Fibroblast of peridontal ligament (primary cell): ENCODE measurements at regions not wholly inside any gene's neighbourhood (a gene's known extent, or its start where the extent isn't known, plus 50 kb on each side); places are given as distances from the start of the nearest gene placed in this dataset.
"Not testable (repeated sequence)": the region's sequence is repeated elsewhere in the genome, so short reads cannot be mapped to it uniquely, and the experiment has no call there.

Source experiments
- DNase-seq: peaks from one replicate; pipeline ENCODE4 v3.0.0-alpha.2; 2010; ENCODE audit errors: extremely low read depth

GRCh38 chr1:238912148-238912547 is 474.2 kb upstream of the CHRM3 start:
- no peak for DNase-seq

DNA sequence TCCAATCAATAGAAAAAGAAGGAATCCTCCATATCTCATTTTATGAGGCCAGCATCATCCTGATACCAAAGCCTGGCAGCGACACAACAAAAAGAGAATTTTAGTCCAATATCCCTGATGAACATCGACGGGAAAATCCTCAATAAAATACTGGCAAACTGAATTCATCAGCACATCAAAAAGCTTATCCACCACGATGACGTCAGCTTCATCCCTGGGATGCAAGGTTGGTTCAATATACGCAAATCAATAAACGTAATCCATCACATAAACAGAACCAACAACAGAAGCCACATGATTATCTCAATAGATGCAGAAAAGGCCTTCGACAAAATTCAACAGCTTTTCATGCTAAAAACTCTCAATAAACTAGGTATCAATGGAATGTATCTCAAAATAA is 483.6 kb upstream of the CHRM3 start:
- not testable (repeated sequence) for DNase-seq

- no peak for DNase-seq
Measured at GRCh38 chr1:238900334-238900865, 486.0 kb upstream of the CHRM3 start.

DNA sequence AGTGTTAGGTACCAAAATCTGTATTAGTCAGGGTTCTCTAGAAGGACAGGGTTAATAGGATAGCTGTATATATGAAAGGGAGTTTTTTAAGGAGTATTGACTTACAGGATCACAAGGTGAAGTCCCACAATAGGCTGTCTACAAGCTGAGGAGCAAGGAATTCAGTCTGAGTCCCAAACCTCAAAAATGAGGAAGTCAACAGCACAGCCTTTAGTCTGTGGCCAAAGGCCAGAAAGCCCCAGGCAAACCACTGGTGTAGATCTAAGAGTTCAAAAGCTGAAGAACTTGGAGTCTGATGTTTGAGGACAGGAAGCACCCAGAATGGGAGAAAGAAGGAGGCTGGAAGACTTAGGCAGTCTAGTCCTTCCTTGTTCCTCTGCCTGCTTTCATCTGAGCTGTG is 487.5 kb upstream of the CHRM3 start:
- DNase-seq = no peak

DNA sequence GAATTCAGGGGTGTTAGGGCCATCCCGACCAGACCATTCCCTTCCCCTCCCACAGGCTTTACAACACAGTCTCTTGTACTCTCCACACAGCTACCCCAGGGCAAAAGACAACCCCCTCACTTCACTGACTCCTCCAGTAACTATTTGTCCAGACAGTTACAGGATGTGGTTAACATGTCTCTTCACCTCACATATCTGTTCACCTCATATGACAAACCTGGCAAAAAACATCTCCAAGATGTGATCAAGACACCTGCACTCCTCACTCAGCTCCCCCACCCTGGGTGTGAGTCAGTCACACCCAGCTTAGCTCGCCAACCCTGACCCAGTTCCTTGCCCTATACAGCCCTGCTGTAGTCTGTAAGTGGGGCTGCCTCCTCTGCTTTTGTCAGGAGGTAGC is 490.5 kb upstream of the CHRM3 start:
- DNase-seq = no peak

DNA sequence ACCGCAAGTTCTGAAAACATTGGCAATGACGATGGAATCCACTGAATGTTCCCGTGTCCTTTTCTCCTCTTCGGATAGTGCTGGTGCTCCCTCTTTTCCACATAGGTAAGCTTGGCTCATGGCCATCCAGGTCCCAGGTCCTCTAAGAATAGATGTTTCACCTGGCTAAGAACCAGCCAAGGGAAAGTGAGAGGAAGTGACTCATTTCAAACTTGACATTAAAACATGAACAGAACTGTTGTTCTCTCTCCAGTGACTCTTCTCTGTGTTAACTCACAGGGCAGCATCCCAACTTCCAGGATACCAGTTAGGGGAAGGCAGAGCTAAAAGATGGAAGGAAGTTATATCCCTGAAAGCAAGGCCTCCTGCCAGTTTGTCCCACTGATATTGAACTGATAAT is 493.8 kb upstream of the CHRM3 start:
- no peak for DNase-seq

DNA sequence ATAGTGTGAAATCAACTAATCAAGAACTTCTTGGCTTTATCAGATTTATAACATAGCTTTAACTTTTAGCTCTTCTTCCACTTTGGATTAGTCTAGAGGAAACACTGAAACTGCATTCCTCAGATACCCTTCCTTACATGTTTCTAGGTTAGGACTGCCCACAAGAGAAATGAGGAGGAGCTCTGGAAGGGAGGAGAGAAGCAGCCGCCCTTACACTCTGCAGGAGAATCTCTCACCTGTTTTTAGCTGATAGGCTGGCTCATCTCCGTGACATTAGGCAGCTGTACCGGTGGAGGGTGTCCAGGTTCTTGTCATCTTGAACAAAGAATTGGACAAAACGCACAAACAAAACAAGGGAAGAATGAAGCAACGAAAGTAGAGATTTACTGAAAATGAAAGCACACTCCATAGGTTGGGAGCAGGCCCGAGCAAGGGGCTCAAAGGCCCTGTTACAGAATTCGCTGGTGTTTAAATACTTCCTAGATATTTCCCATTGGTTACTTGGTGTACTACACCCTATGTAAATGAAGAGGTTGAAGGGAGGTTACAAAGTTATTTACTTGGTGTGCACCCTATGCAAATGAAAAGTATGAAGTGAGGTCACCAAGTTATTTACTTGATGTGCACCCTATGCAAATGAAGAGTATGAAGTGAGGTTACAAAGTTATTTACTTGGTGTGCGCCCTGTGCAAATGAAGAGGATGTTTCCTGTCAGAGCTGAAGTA is 524.9 kb upstream of the CHRM3 start:
- DNase-seq = no peak

DNA sequence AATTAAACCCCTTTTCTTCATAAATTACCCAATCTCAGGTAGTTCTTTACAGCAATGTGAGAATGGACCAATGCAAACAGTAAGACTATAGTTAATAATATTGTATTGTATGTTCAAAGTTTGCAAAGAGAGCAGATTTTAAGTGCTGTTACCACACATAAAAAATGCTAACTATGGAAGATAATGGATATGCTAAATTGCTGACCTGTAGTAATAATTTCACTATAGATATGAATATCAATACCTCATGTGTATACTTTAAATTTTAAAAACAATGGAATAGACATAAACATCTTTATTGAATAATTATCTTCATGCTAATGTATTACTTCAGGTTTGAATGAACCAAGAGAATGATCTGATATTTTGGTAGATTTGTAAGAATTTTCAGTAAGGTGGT is 552.4 kb upstream of the CHRM3 start:
- DNase-seq = no peak

- no peak for DNase-seq
Measured at GRCh38 chr1:238832106-238832505, 554.3 kb upstream of the CHRM3 start.

DNA sequence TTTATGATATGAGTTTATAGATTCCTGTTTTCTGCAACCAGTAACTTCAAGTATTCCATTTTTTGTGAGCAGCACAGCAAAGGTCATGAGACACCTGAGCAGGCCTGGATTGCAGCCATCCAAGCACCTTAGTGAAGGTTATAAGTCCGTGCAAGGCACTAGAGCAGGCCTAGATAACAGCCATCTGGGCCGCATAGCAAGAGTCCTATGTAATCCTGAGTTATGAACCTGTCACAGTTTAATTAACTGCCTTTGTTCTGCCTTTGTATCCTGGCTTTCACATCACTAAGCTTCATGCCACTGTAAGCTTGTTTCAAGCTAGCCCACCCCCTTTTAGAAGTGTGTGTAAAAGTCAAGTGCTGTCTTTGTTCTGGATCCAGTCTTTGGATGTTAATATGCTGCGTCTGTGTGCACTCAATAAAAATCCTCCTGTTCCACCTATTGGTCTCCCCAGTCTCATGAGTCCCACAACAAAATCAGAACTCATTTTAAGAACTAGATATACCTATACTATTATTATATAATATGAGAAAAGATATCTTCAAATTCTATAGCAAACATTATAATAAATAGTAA is 556.2 kb upstream of the CHRM3 start:
- no peak for DNase-seq

DNA sequence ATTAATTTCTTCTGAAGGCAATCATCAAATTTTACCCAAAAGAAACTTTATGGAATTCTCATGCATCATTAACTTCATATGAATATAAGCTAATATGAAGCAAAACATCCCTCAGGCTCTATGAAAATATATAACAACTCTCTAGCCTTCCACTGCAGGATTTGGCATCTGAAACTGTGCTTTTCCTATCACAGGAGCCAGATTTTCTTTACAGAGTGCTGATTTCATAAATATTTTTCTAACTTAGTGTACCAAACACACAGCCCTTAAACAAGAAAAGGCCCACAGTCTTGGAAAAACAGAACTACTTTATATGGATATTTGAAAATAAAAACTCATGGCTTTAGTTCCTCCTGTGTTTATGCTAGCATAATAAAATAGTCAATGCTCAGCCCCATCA is 559.5 kb upstream of the CHRM3 start:
- DNase-seq = no peak

DNA sequence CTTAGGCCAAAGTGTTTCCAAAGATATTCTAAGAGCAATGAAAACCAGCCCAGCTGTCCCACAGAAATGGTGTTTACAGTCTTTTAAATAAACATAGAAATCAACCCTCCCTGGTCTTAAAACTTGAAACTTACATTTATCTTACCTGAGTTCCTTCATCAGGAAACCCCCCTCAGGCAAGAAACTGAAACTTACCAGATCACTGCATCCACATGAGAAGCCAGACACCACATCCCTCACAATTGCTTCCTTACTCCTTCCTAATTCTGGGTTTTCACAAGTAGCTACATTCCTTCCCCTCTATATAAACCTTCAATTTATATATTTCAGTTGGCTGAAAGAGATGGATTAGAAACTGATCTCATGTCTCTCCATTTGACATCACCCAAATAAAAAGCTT is 563.0 kb upstream of the CHRM3 start:
- no peak for DNase-seq

DNA sequence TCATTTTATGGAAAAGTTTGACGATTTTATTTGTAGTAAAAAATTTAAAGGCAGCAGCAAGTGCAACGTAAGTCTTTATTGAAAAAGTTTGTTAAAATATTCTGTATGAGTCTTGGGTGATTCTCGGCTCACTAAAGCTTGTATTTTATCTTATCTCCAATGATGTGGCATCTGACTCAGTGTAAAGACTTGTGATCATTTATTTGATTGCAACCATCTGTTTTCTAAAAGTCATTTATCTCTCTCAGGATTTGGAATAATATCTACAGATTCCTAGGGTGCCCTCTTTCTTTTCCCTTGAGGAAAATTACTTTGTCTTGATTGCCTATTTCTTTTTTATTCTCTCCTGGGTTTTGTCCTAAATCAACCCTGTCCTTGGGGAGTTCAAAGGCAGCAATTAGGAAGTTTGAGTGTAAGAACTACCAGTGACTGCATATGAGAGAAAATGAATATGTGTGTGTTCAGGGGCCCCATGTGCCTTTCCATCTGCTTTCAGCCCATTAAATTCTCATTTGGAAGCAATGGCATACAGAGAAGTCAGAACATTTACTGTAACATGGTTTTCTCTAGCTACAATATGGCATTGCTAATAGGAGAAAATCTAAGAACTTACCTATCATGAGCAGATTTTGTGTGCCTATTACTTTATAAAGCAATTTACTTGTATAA is 575.0 kb upstream of the CHRM3 start:
- peak; percentile 3 for DNase-seq

- DNase-seq = no peak
Measured at GRCh38 chr1:238790882-238791281, 595.5 kb upstream of the CHRM3 start.

DNA sequence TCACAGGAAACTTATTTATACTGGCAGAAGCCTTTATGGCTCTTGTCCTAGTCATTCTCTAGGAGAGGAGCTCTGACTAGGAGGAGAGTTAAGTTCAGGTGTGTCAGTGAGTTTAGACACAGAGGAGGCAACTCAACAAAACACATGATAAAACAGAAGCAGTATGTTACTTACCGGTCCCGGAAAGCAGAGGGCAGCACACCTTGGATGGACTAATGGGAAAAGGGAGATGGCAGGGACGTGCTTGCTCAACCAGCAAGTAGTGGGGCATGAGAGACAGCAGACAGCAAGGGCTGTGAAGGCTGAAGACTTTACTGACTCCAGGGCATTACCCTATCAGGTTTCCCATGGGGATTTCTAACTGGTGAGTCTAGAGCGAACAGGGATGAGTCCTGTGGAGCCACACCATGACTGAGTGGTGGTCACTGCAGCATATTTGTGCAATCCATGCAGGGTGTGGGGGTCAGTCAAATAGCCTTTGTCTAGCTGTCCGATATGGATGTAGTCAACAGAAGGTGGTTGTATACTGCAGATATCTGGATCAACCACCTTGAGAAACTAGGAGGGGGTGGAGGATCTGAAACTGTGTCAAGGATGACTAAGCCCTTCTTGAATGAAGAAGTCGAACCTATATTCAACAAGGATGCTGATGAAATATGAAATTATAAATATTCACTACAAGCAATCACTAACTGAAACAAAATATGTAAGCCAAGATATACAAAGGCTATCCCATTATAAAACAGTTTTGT is 596.3 kb upstream of the CHRM3 start:
- no peak for DNase-seq

GRCh38 chr1:238787471-238787870 is 598.9 kb upstream of the CHRM3 start:
- DNase-seq = no peak

- DNase-seq = no peak
Measured at GRCh38 chr1:238783633-238784032, 602.7 kb upstream of the CHRM3 start.

DNA sequence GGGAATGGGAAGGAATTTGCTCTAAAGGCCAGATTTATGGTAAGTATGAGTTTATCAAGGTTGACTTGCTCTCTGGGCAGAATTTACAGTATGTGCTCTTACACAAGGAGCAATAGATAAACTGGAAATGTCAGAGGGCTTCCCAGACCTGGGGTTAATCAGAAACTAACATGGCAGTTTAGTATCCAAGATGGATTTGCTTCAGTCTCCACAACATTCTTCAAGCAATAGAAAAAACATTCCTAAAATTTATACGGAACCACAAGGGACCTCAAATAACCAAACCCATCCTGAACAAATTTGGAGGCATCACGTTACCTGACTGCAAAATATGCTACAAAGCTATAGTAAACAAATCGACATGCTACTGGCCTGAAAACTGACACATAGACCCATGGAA is 606.7 kb upstream of the CHRM3 start:
- DNase-seq = peak; percentile 5

DNA sequence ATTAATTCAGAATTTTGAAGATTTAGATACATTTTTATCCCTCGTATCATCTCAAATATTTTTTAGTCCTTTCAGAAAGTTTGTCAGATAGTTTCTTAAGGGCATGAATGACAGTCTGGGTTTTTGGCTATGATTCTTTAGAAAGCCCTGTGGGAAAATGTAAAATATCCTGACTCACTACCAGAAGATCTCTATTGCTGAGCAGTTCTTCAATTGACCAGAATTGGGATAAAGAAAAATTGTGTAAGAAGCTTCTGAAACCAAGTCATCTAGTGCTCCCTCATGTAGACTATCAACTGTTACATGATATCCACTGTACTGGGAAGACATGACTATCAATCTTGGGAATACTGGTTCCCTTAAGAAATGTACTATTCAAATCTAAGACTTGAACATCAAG is 608.3 kb upstream of the CHRM3 start:
- DNase-seq = peak; percentile 30

- DNase-seq = peak; percentile 13
Measured at GRCh38 chr1:238777551-238777950, 608.8 kb upstream of the CHRM3 start.

DNA sequence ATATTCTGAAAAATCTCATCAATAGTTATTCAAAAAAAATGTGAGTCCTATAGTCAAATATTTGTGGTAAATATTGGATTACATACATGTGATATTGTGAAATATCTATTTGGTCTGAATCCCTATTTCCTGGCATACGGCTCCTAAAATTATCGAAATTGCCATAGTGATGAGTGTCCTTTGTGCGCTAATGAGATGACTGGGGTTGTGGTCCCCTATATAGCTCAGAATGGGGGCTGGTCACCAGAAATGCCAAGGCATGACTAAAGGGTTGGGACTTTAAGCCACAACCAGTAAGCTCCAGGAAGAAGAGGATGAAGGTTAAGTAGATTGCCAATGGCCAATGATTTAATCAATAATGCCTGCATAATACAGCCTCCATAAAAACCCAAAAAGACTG is 610.2 kb upstream of the CHRM3 start:
- no peak for DNase-seq

- peak; percentile 27 for DNase-seq
Measured at GRCh38 chr1:238772322-238772721, 614.0 kb upstream of the CHRM3 start.
